PC-9 (cell line): ENCODE measurements at regions not wholly inside any gene's neighbourhood (a gene's known extent, or its start where the extent isn't known, plus 50 kb on each side); places are given as distances from the start of the nearest gene placed in this dataset.

Source experiments
- BruUV-seq: library from RNA; stranded (reverse); fragments of 400-500 nt; replicated peaks from 2 replicates; lab custom pipeline; 2021; lab: Mats Ljungman, UMichigan
- CTCF ChIA-PET: fragments of 300-600 bp; sonication (Branson Sonifier 250); formaldehyde crosslinking; loops from one replicate; lab custom pipeline; 2022; ENCODE audit warnings: antibody characterized with exemption; lab: Charles Lee
- POLR2A ChIA-PET: fragments of 300-600 bp; sonication (Branson Sonifier 250); formaldehyde crosslinking; loops from one replicate; lab custom pipeline; 2022; ENCODE audit warnings: antibody characterized with exemption; ENCODE audit not compliant: unreplicated experiment; lab: Charles Lee
- DNase-seq, 2 experiments: peaks; one replicate each; pipeline versions ENCODE4 v3.0.0 to v3.0.0-alpha.2; 2015 to 2022; ENCODE audit warnings: mixed read lengths in 1 of 2
- H2AFZ ChIP-seq: fragments of 200-600 bp; sonication (generic); 2 replicates; pipeline ENCODE4 v1.8.1; 2017; ENCODE audit warnings: antibody characterized with exemption
- H3F3A ChIP-seq: fragments of 200-600 bp; sonication (generic); 2 replicates; pipeline ENCODE4 v1.8.1; 2017; ENCODE audit warnings: antibody characterized with exemption, mild to moderate bottlenecking, low read depth; ENCODE audit not compliant: insufficient read depth
- H3K27ac ChIP-seq: fragments of 200-600 bp; sonication (generic); 2 replicates; pipeline ENCODE4 v1.6.1; 2016; ENCODE audit warnings: mixed run types
- H3K27me3 ChIP-seq: fragments of 200-600 bp; sonication (generic); 2 replicates; pipeline ENCODE4 v1.6.1; 2016; ENCODE audit warnings: low read depth, mixed run types; ENCODE audit not compliant: insufficient read depth
- H3K36me3 ChIP-seq: fragments of 200-600 bp; sonication (generic); 2 replicates; pipeline ENCODE4 v1.6.1; 2016; ENCODE audit warnings: low read depth, mixed run types
- H3K4me1 ChIP-seq: fragments of 200-600 bp; sonication (generic); replicated peaks from 2 replicates; pipeline ENCODE4 v1.6.1; 2016; ENCODE audit warnings: mixed run types; ENCODE audit not compliant: insufficient read depth
- H3K4me2 ChIP-seq: fragments of 200-600 bp; sonication (generic); 2 replicates; pipeline ENCODE4 v1.6.1; 2017; ENCODE audit warnings: mixed run types
- H3K4me3 ChIP-seq: fragments of 200-600 bp; sonication (generic); 2 replicates; pipeline ENCODE4 v1.6.1; 2016; ENCODE audit warnings: mixed run types
- H3K79me2 ChIP-seq: fragments of 200-600 bp; sonication (generic); 2 replicates; pipeline ENCODE4 v1.6.1; 2017; ENCODE audit warnings: low read depth, mixed run types
- H3K9me2 ChIP-seq: fragments of 200-600 bp; sonication (generic); 2 replicates; pipeline ENCODE4 v1.8.1; 2017; ENCODE audit warnings: mild to moderate bottlenecking; ENCODE audit not compliant: insufficient read depth
- H3K9me3 ChIP-seq: fragments of 200-600 bp; sonication (generic); 2 replicates; pipeline ENCODE4 v1.8.1; 2016; ENCODE audit warnings: low read depth; ENCODE audit not compliant: insufficient read depth
- H4K20me1 ChIP-seq: fragments of 200-600 bp; sonication (generic); 2 replicates; pipeline ENCODE4 v1.8.1; 2017; ENCODE audit not compliant: insufficient read depth
- EZH2 ChIP-seq: fragments of 200-600 bp; sonication (generic); IDR thresholded peaks from 2 replicates; pipeline ENCODE4 v1.8.0; 2017; ENCODE audit warnings: antibody characterized with exemption, low read depth
- intact Hi-C: fragments of 100-400 bp; cut with micrococcal nuclease; formaldehyde crosslinking; loops from one replicate; pipeline ENCODE4 v1.10.0; 2022; ENCODE audit not compliant: unreplicated experiment
- TF ChIP-seq, protein P1 (sequence below): fragments of 200-600 bp; sonication (generic); conservative IDR thresholded peaks from 2 replicates; pipeline ENCODE4 v1.6.1; 2017; ENCODE audit warnings: mixed run types, antibody characterized with exemption, mild to moderate bottlenecking, moderate library complexity

DNA sequence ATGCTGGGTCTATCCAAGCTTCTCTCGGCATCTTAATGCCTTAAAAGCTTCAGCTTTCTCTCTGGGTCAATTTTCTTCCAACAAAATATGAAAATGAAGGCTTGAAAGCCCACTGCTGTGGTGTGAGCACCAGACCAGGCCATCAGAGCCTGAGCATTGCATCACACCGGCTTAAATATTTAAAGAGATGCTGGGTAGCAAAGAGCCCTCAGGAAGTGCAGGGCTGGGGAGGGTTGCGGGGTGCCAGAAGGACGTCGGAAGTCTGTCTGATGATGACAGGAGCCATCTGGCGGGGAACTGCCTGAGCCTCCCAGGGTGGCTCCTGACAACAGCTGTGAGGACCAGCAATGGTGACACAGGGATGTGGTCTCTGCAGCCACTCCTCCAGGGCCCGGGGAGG, 185.5 kb downstream of the OLFM1 start:
- H3K27me3 ChIP-seq, result peaks cover 99% of the 10 kb centered on the region
- H3K27ac ChIP-seq, result no peak overlapping the region
- no peak for DNase-seq
- H3K4me1 ChIP-seq, result no peaks in the 10 kb centered on the region
- H3F3A ChIP-seq, result peaks cover 6% of the 10 kb centered on the region; the same call in 1 of the 2 replicates
- no peaks in the 10 kb centered on the region; the same call in 1 of the 2 replicates for H4K20me1 ChIP-seq
- intact Hi-C loops, result no loop called here
- no peaks in the 10 kb centered on the region for H3K9me2 ChIP-seq
- no TSS peak for BruUV-seq
- ChIA-PET CTCF (no interaction called here), POLR2A (no interaction called here)
- no peak overlapping the region for H3K4me3 ChIP-seq
- no peak overlapping the region for H3K4me2 ChIP-seq
- no peak overlapping the region for H2AFZ ChIP-seq
- H3K36me3 ChIP-seq, result no peaks in the 10 kb centered on the region
- TF ChIP-seq, protein P1, sequence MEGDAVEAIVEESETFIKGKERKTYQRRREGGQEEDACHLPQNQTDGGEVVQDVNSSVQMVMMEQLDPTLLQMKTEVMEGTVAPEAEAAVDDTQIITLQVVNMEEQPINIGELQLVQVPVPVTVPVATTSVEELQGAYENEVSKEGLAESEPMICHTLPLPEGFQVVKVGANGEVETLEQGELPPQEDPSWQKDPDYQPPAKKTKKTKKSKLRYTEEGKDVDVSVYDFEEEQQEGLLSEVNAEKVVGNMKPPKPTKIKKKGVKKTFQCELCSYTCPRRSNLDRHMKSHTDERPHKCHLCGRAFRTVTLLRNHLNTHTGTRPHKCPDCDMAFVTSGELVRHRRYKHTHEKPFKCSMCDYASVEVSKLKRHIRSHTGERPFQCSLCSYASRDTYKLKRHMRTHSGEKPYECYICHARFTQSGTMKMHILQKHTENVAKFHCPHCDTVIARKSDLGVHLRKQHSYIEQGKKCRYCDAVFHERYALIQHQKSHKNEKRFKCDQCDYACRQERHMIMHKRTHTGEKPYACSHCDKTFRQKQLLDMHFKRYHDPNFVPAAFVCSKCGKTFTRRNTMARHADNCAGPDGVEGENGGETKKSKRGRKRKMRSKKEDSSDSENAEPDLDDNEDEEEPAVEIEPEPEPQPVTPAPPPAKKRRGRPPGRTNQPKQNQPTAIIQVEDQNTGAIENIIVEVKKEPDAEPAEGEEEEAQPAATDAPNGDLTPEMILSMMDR, result no peak
- no peak for TF ChIP-seq EZH2
- no peaks in the 10 kb centered on the region for H3K79me2 ChIP-seq
- 0 out of 2 replicates have a peak, but pooled peaks cover 2% of the 10 kb centered on the region for H3K9me3 ChIP-seq

DNA sequence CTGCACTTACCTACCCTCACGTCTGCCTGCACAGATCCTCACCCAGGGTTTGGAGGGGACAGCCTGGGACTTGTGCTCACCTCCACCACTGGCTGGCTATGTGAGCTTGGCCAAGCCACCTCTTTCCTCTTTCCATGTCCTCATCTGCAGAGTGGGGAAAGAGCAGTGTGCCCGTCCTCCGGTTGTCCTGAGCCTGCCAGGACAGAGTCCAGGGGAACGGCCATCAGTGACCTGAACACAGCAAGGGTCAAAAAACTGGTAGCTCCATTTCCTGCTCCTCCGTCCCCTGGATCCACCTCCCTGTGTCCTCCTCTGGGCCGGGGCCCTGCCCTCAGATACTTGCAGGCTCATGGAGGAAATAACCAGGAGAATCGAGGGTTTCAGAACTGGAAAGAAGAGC, 187.7 kb downstream of the OLFM1 start:
- CTCF ChIA-PET, result no interaction called here
- Histone ChIP-seq H3K4me3 (no peak overlapping the region), H3F3A (no peaks in the 10 kb centered on the region; the same call in 1 of the 2 replicates), H3K4me1 (no peaks in the 10 kb centered on the region), H3K79me2 (no peaks in the 10 kb centered on the region), H3K4me2 (no peak overlapping the region), H3K27ac (no peak overlapping the region), H3K27me3 (peaks cover 100% of the 10 kb centered on the region), H3K9me2 (no peaks in the 10 kb centered on the region), H4K20me1 (no peaks in the 10 kb centered on the region; the same call in 1 of the 2 replicates), H2AFZ (no peak overlapping the region), H3K36me3 (no peaks in the 10 kb centered on the region), H3K9me3 (no peaks in the 10 kb centered on the region)
- DNase-seq, result no peak
- POLR2A ChIA-PET, result no interaction called here
- TF ChIP-seq, protein P1, result no peak
- TF ChIP-seq EZH2, result no peak
- intact Hi-C loops, result no loop called here
- BruUV-seq, result no TSS peak

DNA sequence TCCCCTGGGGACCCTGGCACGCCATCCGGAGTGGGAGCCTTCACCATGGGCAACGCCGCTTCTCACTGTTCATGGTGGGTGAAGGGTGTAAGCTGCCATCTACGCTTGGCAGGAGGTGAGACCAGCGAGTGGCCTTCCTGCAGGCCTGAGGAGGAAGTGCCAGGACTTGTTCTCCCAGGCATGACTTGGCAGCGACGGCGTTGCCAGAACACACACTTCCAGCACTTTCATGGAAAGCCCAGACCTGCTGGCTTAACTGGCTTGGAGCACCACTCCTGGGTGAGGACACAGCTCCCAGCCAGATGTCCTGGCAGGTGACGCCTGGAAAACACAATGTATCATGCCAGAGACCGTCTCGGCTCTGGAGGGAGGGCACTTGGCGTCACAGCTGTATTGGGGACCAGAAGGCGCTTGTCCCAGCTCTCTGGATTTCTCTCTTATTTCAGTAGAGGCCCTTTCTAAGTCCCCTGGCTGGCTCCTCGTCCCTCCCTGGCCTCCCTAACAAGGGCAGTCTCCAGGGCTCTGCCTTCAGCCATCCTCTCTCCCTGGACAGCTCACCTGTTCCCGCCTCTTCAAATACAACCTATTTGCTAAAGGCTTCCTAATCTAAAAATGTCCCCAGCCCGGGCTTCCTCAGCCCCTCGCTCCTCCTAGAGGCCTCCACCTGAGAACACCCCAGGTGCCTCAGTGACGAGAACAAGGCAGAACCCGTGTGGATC, 188.3 kb downstream of the OLFM1 start:
- Histone ChIP-seq H3K36me3 (no peaks in the 10 kb centered on the region), H4K20me1 (no peaks in the 10 kb centered on the region), H3K4me3 (no peak overlapping the region), H3K9me2 (no peaks in the 10 kb centered on the region), H3K79me2 (no peaks in the 10 kb centered on the region), H3F3A (no peaks in the 10 kb centered on the region), H2AFZ (no peak overlapping the region), H3K4me1 (no peaks in the 10 kb centered on the region), H3K4me2 (no peak overlapping the region), H3K27me3 (peaks cover 100% of the 10 kb centered on the region), H3K9me3 (no peaks in the 10 kb centered on the region), H3K27ac (no peak overlapping the region)
- intact Hi-C loops, result no loop called here
- no TSS peak for BruUV-seq
- no peak for DNase-seq
- TF ChIP-seq, protein P1, result no peak
- TF ChIP-seq EZH2, result no peak
- POLR2A ChIA-PET, result no interaction called here
- CTCF ChIA-PET, result no interaction called here
